PC-9 (cell line): ENCODE measurements at regions not wholly inside any gene's neighbourhood (a gene's known extent, or its start where the extent isn't known, plus 50 kb on each side); places are given as distances from the start of the nearest gene placed in this dataset.

Experiments
- BruUV-seq: library from RNA; stranded (reverse); fragments of 400-500 nt; replicated peaks from 2 replicates; lab custom pipeline; 2021; lab: Mats Ljungman, UMichigan
- CTCF ChIA-PET: fragments of 300-600 bp; sonication (Branson Sonifier 250); formaldehyde crosslinking; loops from one replicate; lab custom pipeline; 2022; ENCODE audit warnings: antibody characterized with exemption; lab: Charles Lee
- POLR2A ChIA-PET: fragments of 300-600 bp; sonication (Branson Sonifier 250); formaldehyde crosslinking; loops from one replicate; lab custom pipeline; 2022; ENCODE audit warnings: antibody characterized with exemption; ENCODE audit not compliant: unreplicated experiment; lab: Charles Lee
- DNase-seq, 2 experiments: peaks; one replicate each; pipeline versions ENCODE4 v3.0.0 to v3.0.0-alpha.2; 2015 to 2022; ENCODE audit warnings: mixed read lengths in 1 of 2
- H2AFZ ChIP-seq: fragments of 200-600 bp; sonication (generic); 2 replicates; pipeline ENCODE4 v1.8.1; 2017; ENCODE audit warnings: antibody characterized with exemption
- H3F3A ChIP-seq: fragments of 200-600 bp; sonication (generic); 2 replicates; pipeline ENCODE4 v1.8.1; 2017; ENCODE audit warnings: antibody characterized with exemption, mild to moderate bottlenecking, low read depth; ENCODE audit not compliant: insufficient read depth
- H3K27ac ChIP-seq: fragments of 200-600 bp; sonication (generic); 2 replicates; pipeline ENCODE4 v1.6.1; 2016; ENCODE audit warnings: mixed run types
- H3K27me3 ChIP-seq: fragments of 200-600 bp; sonication (generic); 2 replicates; pipeline ENCODE4 v1.6.1; 2016; ENCODE audit warnings: low read depth, mixed run types; ENCODE audit not compliant: insufficient read depth
- H3K36me3 ChIP-seq: fragments of 200-600 bp; sonication (generic); 2 replicates; pipeline ENCODE4 v1.6.1; 2016; ENCODE audit warnings: low read depth, mixed run types
- H3K4me1 ChIP-seq: fragments of 200-600 bp; sonication (generic); replicated peaks from 2 replicates; pipeline ENCODE4 v1.6.1; 2016; ENCODE audit warnings: mixed run types; ENCODE audit not compliant: insufficient read depth
- H3K4me2 ChIP-seq: fragments of 200-600 bp; sonication (generic); 2 replicates; pipeline ENCODE4 v1.6.1; 2017; ENCODE audit warnings: mixed run types
- H3K4me3 ChIP-seq: fragments of 200-600 bp; sonication (generic); 2 replicates; pipeline ENCODE4 v1.6.1; 2016; ENCODE audit warnings: mixed run types
- H3K79me2 ChIP-seq: fragments of 200-600 bp; sonication (generic); 2 replicates; pipeline ENCODE4 v1.6.1; 2017; ENCODE audit warnings: low read depth, mixed run types
- H3K9me2 ChIP-seq: fragments of 200-600 bp; sonication (generic); 2 replicates; pipeline ENCODE4 v1.8.1; 2017; ENCODE audit warnings: mild to moderate bottlenecking; ENCODE audit not compliant: insufficient read depth
- H3K9me3 ChIP-seq: fragments of 200-600 bp; sonication (generic); 2 replicates; pipeline ENCODE4 v1.8.1; 2016; ENCODE audit warnings: low read depth; ENCODE audit not compliant: insufficient read depth
- H4K20me1 ChIP-seq: fragments of 200-600 bp; sonication (generic); 2 replicates; pipeline ENCODE4 v1.8.1; 2017; ENCODE audit not compliant: insufficient read depth
- CTCF ChIP-seq: fragments of 200-600 bp; sonication (generic); conservative IDR thresholded peaks from 2 replicates; pipeline ENCODE4 v1.6.1; 2017; ENCODE audit warnings: mixed run types, antibody characterized with exemption, mild to moderate bottlenecking, moderate library complexity
- EZH2 ChIP-seq: fragments of 200-600 bp; sonication (generic); IDR thresholded peaks from 2 replicates; pipeline ENCODE4 v1.8.0; 2017; ENCODE audit warnings: antibody characterized with exemption, low read depth
- intact Hi-C: fragments of 100-400 bp; cut with micrococcal nuclease; formaldehyde crosslinking; loops from one replicate; pipeline ENCODE4 v1.10.0; 2022; ENCODE audit not compliant: unreplicated experiment

- H3K79me2 ChIP-seq: no peaks in the 10 kb centered on the region
Measured at GRCh38 chr2:175540421-175540820, 358.9 kb upstream of the ATP5MC3 start.

GRCh38 chr2:175539122-175539521 lies 357.6 kb upstream of the ATP5MC3 start:
- DNase-seq: no peak
- Histone ChIP-seq H3K36me3 (no peaks in the 10 kb centered on the region), H4K20me1 (no peaks in the 10 kb centered on the region), H3K4me2 (no peak overlapping the region), H3F3A (no peaks in the 10 kb centered on the region), H3K4me1 (no peaks in the 10 kb centered on the region), H3K9me3 (no peaks in the 10 kb centered on the region), H3K27ac (no peak overlapping the region), H3K9me2 (no peaks in the 10 kb centered on the region), H3K4me3 (no peak overlapping the region), H3K27me3 (no peaks in the 10 kb centered on the region), H3K79me2 (no peaks in the 10 kb centered on the region), H2AFZ (no peak overlapping the region)
- CTCF ChIA-PET: no interaction called here
- no peak for TF ChIP-seq CTCF
- no peak for TF ChIP-seq EZH2
- no TSS peak for BruUV-seq
- POLR2A ChIA-PET: interaction anchor here (0.5 kb wide), 1 partner anchor 31 kb away, joined by 3 read pairs; no protein-coding TSS in a partner anchor
- intact Hi-C loops: no loop called here

More at GRCh38 chr2:175540421-175540820, 358.9 kb upstream of the ATP5MC3 start:
- H3K27ac ChIP-seq: no peak overlapping the region
- no peaks in the 10 kb centered on the region for H3K27me3 ChIP-seq
- H4K20me1 ChIP-seq: no peaks in the 10 kb centered on the region
- no peaks in the 10 kb centered on the region for H3K4me1 ChIP-seq
- CTCF ChIA-PET: no interaction called here
- no peaks in the 10 kb centered on the region for H3K9me2 ChIP-seq
- no peak overlapping the region for H3K4me3 ChIP-seq
- intact Hi-C loops: no loop called here
- H2AFZ ChIP-seq: no peak overlapping the region
- TF ChIP-seq EZH2 (no peak), CTCF (no peak)
- POLR2A ChIA-PET: no interaction called here
- no peaks in the 10 kb centered on the region for H3K36me3 ChIP-seq
- no peak overlapping the region for H3K4me2 ChIP-seq
- no peaks in the 10 kb centered on the region for H3F3A ChIP-seq
- H3K9me3 ChIP-seq: no peaks in the 10 kb centered on the region
- DNase-seq: no peak
- BruUV-seq: no TSS peak

- intact Hi-C loops: no loop called here
- H3K9me3 ChIP-seq: no peaks in the 10 kb centered on the region
- H3K27ac ChIP-seq: no peak overlapping the region
- no peak overlapping the region for H3K4me3 ChIP-seq
- H4K20me1 ChIP-seq: no peaks in the 10 kb centered on the region
- no TSS peak for BruUV-seq
- DNase-seq: no peak
- no peaks in the 10 kb centered on the region for H3K9me2 ChIP-seq
- no peaks in the 10 kb centered on the region for H3K36me3 ChIP-seq
- H2AFZ ChIP-seq: no peak overlapping the region
- no peak for TF ChIP-seq CTCF
- no peak for TF ChIP-seq EZH2
- ChIA-PET POLR2A (no interaction called here), CTCF (no interaction called here)
- H3F3A ChIP-seq: no peaks in the 10 kb centered on the region
- no peaks in the 10 kb centered on the region for H3K27me3 ChIP-seq
- H3K79me2 ChIP-seq: no peaks in the 10 kb centered on the region
- H3K4me2 ChIP-seq: no peak overlapping the region
- no peaks in the 10 kb centered on the region for H3K4me1 ChIP-seq
Measured at GRCh38 chr2:175536059-175536458, 354.5 kb upstream of the ATP5MC3 start.
